ENCODE measurements at regions not wholly inside any gene's neighbourhood (a gene's known extent, or its start where the extent isn't known, plus 50 kb on each side); places are given as distances from the start of the nearest gene placed in this dataset.

DNA sequence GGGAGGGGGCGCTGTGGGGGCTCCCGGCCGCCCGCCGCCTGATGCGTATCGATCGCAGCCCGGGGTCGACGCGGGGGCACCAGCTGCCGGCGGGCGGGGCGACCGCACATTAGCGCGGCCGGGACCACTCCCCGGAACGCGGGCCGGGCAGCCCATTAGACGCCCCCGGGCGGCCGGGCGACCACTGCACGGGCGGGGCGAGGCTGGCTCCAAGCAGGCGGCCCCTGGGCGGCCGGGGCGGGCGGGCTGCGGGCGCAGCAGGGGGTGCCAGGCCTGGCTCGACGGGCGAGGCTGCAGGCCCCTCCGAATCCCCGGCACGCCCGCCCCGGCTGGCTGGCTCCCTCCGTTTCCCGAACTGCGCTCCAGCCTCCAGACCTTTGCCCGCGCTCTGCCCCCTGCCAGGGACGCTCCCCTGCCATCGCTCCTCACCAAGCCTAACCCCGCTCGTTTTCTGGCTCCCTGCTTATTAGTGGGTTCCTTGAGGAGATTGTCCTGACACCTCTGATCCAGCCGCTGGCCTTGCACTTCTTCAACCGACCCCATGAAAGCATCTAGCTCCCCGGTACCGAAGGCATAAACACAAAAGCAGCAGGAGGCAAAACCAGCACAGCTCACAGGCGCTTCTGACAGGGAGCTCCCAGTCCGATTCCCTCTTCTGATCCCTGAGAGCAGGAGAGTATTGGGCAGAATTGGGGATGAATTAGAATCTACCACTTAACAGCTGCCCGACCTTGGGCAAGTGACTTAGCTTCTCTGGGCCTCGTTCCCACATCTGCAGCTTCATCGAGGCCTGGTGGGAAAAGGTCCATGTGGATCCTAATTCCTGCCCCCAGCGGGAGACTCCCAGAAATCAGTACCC, 92.6 kb upstream of the CASZ1 start:
- no peak for DNase-seq (ENCODE audit: low read depth)
- no peak overlapping the region for H3K4me3 ChIP-seq (ENCODE audit: low read depth, low read length)
- no peak for TF ChIP-seq MYC (IDR thresholded peaks at IDR 0.05; ENCODE audit: low read depth, low read length)
- no peak for TF ChIP-seq POLR2A (IDR thresholded peaks at IDR 0.05; ENCODE audit: extremely low read depth, insufficient read length)
- no peak for TF ChIP-seq MAX (IDR thresholded peaks at IDR 0.05; ENCODE audit: low read depth, low read length)
- TF ChIP-seq CTCF (IDR thresholded peaks at IDR 0.05; ENCODE audit: low read depth, low read length): no peak

- DNase-seq (ENCODE audit: low read depth): no peak
- TF ChIP-seq MAX (IDR thresholded peaks at IDR 0.05; ENCODE audit: low read depth, low read length) (no peak), POLR2A (IDR thresholded peaks at IDR 0.05; ENCODE audit: extremely low read depth, insufficient read length) (no peak), MYC (IDR thresholded peaks at IDR 0.05; ENCODE audit: low read depth, low read length) (no peak), CTCF (IDR thresholded peaks at IDR 0.05; ENCODE audit: low read depth, low read length) (no peak)
- H3K4me3 ChIP-seq (ENCODE audit: low read depth, low read length): no peak overlapping the region
Observed at GRCh38 chr1:10889650-10890353, 93.4 kb upstream of the CASZ1 start.

DNA sequence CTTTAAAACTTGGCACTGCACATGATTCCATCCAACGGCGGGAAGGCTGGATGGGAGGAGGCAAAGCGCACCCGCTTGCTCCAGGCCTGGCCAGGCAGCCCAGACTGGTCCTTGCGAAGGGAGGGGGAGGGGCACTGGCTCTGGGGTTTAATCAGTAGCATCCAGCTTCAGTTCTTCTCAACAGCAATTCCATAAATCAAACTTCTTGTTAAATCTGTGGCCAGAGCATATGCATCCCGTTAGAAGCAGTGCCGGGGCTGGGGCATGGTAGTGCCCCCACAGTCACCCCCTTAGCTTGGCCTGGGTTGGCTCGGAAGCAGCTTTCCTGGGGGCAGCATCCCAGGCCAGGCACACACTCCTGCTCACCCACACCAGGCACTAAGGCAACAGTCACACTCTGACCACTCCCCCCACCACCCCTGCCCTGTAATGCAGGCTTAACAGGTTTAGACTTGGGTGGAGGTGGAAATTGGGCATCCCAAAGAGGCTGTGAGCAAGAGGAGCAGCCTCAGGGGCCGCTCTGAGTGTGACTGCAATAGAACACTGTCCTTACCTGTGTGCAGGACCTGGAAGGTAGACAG, 94.1 kb upstream of the CASZ1 start:
- no peak for TF ChIP-seq MAX (IDR thresholded peaks at IDR 0.05; ENCODE audit: low read depth, low read length)
- H3K4me3 ChIP-seq (ENCODE audit: low read depth, low read length): no peak overlapping the region
- DNase-seq (ENCODE audit: low read depth): no peak

DNA sequence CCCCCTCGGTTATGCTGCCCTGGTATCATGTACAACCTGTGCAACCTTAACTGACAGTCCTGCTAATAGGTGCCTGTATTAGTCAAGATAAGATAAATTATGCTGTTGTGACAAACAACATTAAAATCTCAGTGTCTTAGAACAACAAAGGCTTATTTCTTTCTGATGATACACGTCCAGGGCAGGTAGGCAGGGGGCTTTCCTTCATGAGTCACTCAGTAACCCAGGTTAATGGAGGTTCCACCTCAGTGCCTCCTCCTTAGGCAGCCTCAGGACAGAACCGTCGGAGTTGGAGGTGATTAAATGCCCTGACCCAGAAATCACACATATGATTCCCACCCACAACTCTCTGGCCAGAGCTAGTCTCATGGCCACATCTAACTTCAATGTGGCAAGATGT, 94.6 kb upstream of the CASZ1 start:
- H3K4me3 ChIP-seq (ENCODE audit: low read depth, low read length): no peak overlapping the region
- no peak for DNase-seq (ENCODE audit: low read depth)
- TF ChIP-seq POLR2A (IDR thresholded peaks at IDR 0.05; ENCODE audit: extremely low read depth, insufficient read length) (no peak), CTCF (IDR thresholded peaks at IDR 0.05; ENCODE audit: low read depth, low read length) (no peak), MAX (IDR thresholded peaks at IDR 0.05; ENCODE audit: low read depth, low read length) (no peak), MYC (IDR thresholded peaks at IDR 0.05; ENCODE audit: low read depth, low read length) (no peak)

DNA sequence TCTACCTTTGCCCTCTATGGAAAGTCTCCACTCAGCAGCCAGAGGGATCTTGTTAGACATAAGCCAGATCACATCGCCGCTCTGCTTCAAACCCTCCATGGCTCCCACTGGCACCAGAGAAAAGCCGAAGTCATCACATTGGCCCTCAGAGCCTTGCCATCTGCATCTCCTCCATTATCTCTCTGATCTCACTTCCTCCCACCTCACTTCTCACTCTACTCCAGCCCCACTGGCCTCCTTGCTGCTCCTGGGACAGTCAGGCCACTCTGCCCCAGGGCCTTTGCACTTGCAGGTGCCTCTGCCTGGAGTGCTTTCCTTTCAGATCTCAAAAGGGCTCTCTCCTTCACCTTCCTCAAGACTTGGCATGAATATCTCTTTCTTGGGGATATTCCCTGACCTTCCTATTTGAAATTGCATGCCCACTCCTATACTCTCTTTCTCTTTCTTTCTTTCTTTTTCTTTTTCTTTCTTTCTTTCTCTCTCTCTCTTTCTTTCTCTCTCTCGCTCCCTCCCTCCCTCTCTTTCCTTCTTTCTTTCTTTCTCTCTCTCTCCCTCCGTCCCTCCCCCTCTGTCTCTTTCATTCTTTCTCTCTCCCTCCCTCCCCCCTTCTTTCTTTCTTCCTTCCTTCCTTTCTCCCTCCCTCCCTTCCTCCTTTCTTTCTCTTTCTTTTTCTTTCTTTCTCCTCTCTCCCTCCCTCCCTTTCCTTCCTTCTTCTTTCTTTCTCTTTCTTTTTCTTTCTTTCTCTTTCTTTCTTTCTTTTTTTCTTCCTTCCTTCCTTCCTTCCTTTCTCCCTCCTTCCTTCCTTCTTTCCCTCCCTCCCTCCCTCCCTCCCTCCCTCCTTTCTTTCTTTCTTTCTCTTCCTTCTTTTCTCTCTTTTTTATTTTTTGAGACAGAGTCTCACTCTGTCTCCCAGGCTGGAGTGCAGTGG, 96.0 kb upstream of the CASZ1 start:
- H3K4me3 ChIP-seq (ENCODE audit: low read depth, low read length): no peak overlapping the region
- TF ChIP-seq MAX (IDR thresholded peaks at IDR 0.05; ENCODE audit: low read depth, low read length): no peak
- TF ChIP-seq CTCF (IDR thresholded peaks at IDR 0.05; ENCODE audit: low read depth, low read length): no peak
- no peak for TF ChIP-seq MYC (IDR thresholded peaks at IDR 0.05; ENCODE audit: low read depth, low read length)
- TF ChIP-seq POLR2A (IDR thresholded peaks at IDR 0.05; ENCODE audit: extremely low read depth, insufficient read length): no peak
- no peak for DNase-seq (ENCODE audit: low read depth)

Measured in NB4 (cell line).